ENCODE measurements at regions not wholly inside any gene's neighbourhood (a gene's known extent, or its start where the extent isn't known, plus 50 kb on each side); places are given as distances from the start of the nearest gene placed in this dataset.

- Histone ChIP-seq H3K27ac (ENCODE audit: low read length) (no peak overlapping the region), H3K9me3 (ENCODE audit: low read length) (no peaks in the 10 kb centered on the region), H4K20me1 (ENCODE audit: insufficient read depth) (no peaks in the 10 kb centered on the region), H3K36me3 (ENCODE audit: insufficient read depth, low read length) (no peaks in the 10 kb centered on the region), H3K9me2 (ENCODE audit: insufficient read depth, low read length) (no peaks in the 10 kb centered on the region), H3K4me2 (ENCODE audit: low read length) (no peak overlapping the region), H3K9ac (ENCODE audit: low read length) (no peak overlapping the region), H3K27me3 (ENCODE audit: insufficient read depth, low read depth, low read length) (no peaks in the 10 kb centered on the region), H3K4me3 (ENCODE audit: low read length) (no peak overlapping the region), H2AFZ (ENCODE audit: low read depth, low read length) (no peak overlapping the region), H3K79me2 (replicated peaks; ENCODE audit: insufficient read depth, low read length) (no peaks in the 10 kb centered on the region), H3F3A (ENCODE audit: insufficient read depth, low read length, poor library complexity, severe bottlenecking) (no peaks in the 10 kb centered on the region)
- no peak for TF ChIP-seq REST (IDR thresholded peaks at IDR 0.05; ENCODE audit: borderline replicate concordance)
- no peak for TF ChIP-seq TAF1 (IDR thresholded peaks at IDR 0.05; ENCODE audit: low read depth)
- no peak for TF ChIP-seq EZH2 (IDR thresholded peaks at IDR 0.05; ENCODE audit: borderline replicate concordance, insufficient read depth, low read length, poor library complexity, severe bottlenecking)
- no peak for TF ChIP-seq RAD21 (conservative IDR thresholded peaks at IDR 0.05)
These were observed 356.2 kb downstream of the CGGBP1 start for GRCh38 chr3:87702600-87702999.

- Histone ChIP-seq H3K9me2 (ENCODE audit: insufficient read depth, low read length) (no peaks in the 10 kb centered on the region), H3K9ac (ENCODE audit: low read length) (no peak overlapping the region)
These were observed 362.4 kb downstream of the CGGBP1 start for GRCh38 chr3:87696124-87697013.

More at GRCh38 chr3:87696124-87697013, 362.4 kb downstream of the CGGBP1 start:
- no peaks in the 10 kb centered on the region for H3F3A ChIP-seq (ENCODE audit: insufficient read depth, low read length, poor library complexity, severe bottlenecking)
- TF ChIP-seq TAF1 (IDR thresholded peaks at IDR 0.05; ENCODE audit: low read depth) = no peak
- TF ChIP-seq CTCF (IDR thresholded peaks at IDR 0.05; ENCODE audit: poor library complexity, severe bottlenecking) = no peak
- no peak for TF ChIP-seq EZH2 (IDR thresholded peaks at IDR 0.05; ENCODE audit: borderline replicate concordance, insufficient read depth, low read length, poor library complexity, severe bottlenecking)
- TF ChIP-seq MXI1 (conservative IDR thresholded peaks at IDR 0.05; ENCODE audit: poor library complexity, severe bottlenecking) = no peak
- no peak for TF ChIP-seq POLR2AphosphoS5 (IDR thresholded peaks at IDR 0.05)
- no peak for TF ChIP-seq RAD21 (conservative IDR thresholded peaks at IDR 0.05)
- no peak for TF ChIP-seq REST (IDR thresholded peaks at IDR 0.05; ENCODE audit: borderline replicate concordance)
- TF ChIP-seq EP300 (conservative IDR thresholded peaks at IDR 0.05; ENCODE audit: poor library complexity, severe bottlenecking) = no peak
- TF ChIP-seq SMC3 (conservative IDR thresholded peaks at IDR 0.05; ENCODE audit: poor library complexity) = no peak
- no peaks in the 10 kb centered on the region for H3K36me3 ChIP-seq (ENCODE audit: insufficient read depth, low read length)
- no peak overlapping the region for H3K4me3 ChIP-seq (ENCODE audit: low read length)
- no peak overlapping the region for H2AFZ ChIP-seq (ENCODE audit: low read depth, low read length)
- no peaks in the 10 kb centered on the region for H3K9me3 ChIP-seq (ENCODE audit: low read length)
- no peaks in the 10 kb centered on the region for H4K20me1 ChIP-seq (ENCODE audit: insufficient read depth)
- H3K4me2 ChIP-seq (ENCODE audit: low read length) = no peak overlapping the region
- H3K27ac ChIP-seq (ENCODE audit: low read length) = no peak overlapping the region
- H3K79me2 ChIP-seq (replicated peaks; ENCODE audit: insufficient read depth, low read length) = no peaks in the 10 kb centered on the region
- H3K27me3 ChIP-seq (ENCODE audit: insufficient read depth, low read depth, low read length) = no peaks in the 10 kb centered on the region

Data from neural cell (in vitro differentiated cells).